Activated CD4-positive, alpha-beta T cell treated with anti-CD3 and anti-CD28 coated beads, Interleukin-2, Interleukin-4, amounts not matched to agents 100 ng/mL and 50 ng/mL, durations not matched to agents 16 hours and 8 hours (primary cell): ENCODE measurements at regions not wholly inside any gene's neighbourhood (a gene's known extent, or its start where the extent isn't known, plus 50 kb on each side); places are given as distances from the start of the nearest gene placed in this dataset.

Experiments used
- DNase-seq: peaks from one replicate; pipeline ENCODE4 v3.0.0-alpha.2; 2020; ENCODE audit warnings: low spot score

DNA sequence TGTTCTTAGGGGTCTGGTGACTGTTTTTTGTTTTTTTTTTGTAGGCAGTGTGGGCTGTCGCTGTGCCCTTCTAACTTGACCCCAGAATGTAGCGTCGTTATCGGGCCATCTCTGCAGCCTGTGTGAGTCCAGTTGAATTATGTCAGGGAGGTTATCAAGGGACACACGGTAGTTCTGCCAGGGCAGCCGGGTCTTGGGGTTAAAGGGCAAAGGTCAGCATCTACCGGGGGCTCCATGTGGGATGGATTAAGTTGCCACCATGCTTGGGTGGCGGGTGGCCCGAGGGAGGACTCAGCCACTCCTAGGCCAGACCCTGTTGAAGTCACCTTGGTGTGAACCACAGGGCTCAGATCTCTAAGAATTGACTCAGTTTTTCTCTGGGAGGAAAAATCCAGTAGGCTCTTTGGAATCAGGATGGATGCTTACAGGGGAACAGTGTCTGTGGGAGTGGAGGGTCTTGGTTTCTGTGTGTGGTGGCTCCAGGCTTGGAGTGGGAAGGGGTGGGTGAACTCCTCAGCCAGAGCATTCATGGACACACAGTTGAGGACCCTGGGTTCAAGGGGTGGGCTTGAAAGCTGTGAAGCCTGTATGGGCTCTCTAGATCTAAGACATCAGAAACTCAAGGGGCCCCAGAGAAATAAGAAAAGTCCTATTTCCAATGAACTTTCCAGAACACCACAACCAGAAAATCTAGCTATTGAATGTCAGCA lies 191.7 kb downstream of the IRF8 start:
- DNase-seq: no peak

DNA sequence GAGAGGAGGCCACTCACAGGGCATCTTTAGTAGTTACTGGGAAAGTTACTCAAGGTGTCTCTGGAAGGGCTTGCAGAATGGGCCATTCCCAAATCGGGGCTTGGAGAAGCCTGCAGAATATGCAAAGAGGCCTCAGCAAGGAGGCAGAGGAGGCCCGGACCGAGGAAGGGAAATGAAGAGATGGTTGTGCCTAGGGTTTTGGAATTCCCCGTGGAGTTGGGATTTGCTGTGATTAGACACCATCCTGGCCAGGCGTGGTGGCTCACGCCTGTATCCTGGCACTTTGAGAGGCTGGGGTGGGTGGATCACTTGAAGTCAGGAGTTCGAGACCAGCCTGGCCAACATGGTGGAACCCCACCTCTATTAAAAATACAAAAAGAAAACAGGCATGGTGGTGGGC lies 193.0 kb downstream of the IRF8 start:
- DNase-seq: no peak

DNA sequence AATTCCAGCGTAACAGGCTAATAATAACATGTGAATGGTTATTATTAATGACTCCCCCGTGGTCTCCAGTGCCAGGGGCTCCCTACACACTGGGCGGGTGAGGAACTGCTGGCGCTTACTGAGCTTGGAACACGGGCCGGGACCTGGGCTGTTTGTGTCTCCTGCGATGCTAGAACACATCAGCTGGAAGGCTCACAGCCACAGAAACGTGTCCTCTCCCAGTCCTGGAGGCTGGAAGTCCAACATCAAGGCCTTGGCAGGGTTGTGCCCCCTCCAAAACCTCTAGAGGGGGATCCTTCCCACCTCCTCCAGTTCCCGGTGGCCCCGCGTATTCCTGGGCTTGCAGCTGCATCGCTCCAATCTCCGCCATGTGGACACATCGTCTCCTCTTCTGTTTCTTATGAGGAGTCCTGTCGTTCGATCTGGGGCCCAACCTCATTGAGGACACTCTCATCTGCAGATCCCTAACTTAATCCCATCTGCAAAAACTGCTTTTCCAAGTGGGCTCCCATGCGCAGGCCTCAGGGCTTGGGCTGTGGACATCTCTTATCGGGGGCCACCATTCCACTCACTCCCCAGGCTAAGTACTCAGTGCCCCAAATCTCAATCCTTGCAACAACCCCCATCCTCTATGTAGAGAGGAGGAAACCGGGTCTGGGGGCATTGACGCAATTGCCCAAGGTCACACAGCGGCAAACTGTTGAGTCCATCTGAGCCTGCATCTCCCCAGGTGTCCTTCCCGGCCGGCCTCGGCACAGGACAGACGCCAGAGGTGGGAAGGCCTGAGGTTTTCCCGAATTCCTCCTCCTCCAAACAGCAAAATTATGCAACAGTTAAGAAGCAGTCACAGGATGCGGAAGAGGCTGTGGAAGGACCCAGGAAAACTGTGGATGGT lies 193.9 kb downstream of the IRF8 start:
- DNase-seq: no peak

DNA sequence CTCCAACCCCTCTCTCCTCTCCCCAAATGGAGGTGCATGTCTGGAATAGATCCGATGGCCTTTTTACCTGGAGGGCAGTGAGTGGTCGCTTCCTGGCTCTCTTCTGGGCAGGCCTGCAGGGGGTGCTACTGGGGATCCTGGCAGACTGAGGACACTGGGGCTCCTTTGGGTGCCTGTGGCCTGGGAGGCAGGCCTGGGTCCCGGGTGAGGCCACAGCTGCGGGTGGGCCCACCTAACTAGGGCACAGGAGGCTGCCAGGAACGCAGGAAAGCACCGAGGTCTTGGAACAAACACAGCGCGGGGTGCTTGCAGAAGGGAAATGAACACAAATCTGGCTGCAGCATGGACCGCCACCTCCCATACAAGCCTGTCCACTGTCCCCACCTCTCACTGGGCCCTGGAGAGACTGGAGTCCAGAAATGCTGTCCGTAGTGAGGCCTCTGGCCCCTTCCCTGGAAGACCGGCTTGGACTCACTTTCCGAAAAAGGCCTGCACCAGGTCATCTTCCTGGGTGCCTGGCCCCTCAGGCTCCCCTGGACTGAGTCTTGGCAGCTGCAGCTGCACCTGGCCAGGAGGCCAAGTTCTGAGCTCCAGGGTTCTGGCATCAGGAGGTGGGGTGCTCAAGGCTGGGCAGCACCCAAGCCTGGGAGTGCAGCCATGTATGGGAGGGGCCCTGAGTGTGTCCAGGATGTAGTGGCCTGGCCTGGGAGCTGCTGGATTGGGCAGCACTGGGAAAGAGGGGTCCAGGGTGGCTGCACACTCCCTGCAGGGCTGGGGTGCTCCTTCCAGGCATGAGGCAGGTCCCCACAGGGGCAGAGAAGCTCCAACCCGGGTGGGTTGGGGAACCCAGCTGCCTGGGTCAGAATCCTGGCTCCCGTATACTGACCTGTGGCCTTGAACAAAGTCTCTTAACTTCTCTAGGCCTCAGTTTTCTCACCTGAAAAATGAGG lies 195.1 kb downstream of the IRF8 start:
- DNase-seq: no peak

DNA sequence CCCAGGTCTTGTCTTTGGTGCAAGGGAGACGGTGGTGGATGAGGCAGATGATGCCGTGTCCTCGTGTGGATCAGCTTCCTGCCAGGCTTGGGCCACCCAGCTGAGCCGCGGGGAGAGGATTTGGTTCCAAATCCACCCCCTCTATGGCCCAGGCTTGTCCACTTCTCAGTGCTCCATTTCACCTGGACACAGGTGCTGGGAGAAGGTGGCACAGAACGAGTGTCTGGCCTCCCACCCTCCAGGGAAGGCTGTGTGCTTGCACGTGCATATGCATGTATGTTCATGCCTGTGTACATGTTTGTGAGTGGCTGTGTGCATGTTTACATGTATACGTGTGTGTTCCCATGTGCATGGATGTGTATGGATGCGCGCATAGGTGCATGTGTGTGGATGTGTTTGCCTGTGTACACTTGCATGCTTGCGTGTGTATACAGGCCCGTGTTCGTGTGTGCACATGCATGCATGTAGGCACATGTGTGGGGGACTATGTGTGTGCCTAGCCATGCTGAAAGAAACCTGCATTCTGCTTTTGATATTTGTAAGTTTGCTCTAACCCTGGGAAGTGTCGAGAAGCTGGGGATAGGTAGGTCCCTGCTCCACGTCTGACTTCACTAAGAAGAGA lies 196.3 kb downstream of the IRF8 start:
- DNase-seq: no peak

DNA sequence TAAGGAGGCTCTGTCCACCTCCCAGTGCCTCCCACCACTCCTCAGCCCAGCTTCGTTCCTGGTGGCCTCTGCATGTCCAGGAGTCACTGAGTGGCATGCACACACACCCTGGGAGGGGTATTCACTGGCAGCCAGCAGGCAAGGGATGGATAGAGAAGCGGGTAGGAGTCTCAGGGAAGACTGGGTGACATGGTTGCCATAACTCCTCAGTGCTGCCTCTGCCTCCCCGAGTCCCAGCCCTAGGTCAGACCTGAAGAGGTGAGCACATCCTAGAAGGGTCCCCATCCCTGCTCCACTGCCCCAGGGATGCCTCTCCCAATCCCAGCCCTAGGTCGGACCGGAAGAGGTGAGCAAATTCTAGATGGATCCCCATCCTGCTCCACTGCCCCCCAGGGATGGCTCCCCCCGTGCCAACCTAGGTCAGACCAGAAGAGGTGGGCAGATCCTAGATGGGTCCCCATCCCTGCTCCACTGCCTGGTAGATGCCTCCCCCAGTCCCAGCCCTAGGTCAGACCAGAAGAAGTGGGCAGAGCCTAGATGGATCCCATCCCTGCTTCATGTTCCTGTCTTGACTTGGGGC lies 197.0 kb downstream of the IRF8 start:
- no peak for DNase-seq

DNA sequence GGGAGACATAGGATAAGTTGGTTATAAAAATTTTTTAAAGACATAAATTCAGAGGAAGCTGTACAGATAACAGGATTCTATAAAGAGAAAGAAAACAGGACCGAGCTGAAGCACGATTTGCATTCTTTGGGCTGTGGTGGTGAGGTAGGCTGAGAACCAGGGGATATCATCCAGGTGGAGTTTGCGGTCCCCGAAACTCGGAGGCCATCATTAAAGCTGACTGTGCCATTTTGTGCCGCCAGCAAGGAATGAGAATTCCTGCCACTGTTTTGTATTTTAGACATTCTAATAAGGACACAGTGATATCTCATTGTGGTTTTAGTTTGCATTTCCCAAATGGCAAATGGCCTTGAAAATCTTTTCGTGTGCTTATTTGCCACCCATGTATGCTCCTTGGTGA lies 197.9 kb downstream of the IRF8 start:
- no peak for DNase-seq

DNA sequence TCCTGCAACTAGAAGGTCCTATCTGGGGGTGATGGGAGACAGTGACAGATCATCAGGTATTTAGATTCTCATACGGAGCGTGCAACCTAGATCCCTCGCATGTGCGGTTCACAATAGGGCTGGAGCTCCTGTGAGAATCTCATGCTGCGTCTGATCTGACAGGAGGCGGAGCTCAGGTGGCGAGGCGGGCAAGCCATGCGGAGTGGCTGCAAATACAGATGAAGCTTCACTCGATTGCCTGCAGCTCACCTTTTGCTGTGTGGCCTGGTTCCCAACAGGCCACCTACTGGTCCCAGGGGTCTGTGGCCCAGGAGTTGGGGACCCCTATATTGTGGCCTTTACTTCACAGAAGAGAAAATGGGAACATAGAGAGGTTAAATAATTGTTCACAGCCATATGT lies 200.4 kb downstream of the IRF8 start:
- no peak for DNase-seq

DNA sequence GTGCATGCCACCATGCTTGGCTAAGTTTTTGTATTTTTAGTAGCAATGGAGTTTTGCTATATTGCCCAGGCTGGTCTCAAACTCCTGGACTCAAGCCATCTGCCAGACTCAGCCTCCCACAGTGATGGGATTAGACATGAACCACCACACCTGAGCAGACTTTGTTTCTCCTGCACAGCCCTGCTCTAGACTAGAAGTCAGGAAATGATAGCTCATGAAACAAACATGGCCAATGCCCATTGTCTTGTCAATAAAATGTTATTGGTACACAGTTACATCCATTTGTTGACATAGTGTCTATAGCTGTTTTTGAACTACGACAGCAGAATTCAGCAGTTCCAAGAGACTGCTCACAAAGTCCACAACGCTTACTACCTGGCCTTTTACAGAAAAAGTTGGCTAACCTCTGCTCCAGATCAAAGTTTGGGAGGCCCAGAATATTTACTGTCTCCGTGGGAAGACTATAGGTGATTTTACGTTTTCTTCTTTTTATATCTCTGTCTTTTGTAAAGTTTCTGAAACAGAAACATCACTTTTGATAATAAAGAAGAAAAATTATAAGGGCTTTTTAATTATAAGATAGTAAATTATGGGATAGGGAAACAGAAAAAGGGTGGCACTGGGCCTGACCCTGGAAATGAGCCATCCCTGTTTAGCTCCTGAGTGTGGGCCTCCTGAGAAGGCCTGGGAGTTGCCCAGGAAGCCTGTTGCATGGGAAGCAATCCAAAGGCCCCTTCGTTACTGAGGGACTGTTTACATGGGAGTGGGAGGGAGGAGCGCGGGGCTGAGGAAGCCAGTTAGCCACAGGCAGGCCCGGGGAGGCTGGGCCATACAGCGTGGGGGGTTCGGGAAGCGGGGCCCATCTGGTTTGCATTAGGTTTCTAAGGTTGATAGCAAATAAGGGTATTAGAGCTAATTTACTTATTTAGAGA lies 201.5 kb downstream of the IRF8 start:
- no peak for DNase-seq

DNA sequence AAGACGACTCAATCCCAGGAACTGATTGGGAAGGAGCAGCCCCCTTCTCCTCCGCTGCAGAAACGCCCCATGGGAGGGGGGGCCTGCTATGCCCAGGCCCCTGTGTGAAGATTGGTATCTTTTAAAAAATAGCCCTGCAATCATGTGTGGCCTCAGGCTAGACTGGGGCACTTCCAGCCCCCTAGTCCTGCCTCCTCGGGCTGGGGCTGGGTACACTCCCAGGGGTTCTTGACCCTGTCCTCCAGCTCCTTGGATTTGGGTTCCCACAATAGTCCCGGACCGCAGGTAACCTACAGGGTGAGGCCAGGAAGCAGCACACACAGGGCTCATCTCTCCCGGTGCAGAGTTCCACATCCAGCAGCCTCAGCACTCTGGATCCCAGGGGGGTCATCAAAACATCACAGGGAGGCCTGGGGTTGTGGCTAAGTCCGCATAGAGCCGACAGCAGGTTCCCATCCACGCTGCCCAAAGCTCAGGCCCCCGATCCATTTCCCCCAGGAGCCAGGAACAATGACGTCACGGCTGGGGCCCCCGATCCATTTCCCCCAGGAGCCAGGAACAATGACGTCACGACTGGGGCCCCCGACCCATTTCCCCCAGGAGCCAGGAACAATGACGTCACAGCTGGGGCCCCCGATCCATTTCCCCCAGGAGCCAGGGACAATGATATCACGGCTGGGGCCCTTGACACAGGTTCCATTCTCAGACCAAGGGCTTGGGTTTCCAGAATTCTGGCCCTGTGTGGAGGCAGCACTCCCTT lies 202.4 kb downstream of the IRF8 start:
- no peak for DNase-seq

DNA sequence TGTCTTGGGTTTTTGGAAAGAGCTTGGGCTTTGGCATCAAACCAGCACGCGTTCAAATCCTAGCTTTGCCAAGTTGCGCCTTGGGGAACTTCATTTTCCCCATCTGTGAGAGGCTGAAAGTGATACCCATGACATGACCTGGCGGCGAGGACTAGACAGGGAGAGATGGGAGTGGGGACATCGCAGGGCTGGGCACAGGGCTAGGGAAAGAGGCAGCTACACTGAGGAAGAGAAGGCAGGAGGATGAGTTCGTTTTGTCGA lies 202.9 kb downstream of the IRF8 start:
- no peak for DNase-seq

DNA sequence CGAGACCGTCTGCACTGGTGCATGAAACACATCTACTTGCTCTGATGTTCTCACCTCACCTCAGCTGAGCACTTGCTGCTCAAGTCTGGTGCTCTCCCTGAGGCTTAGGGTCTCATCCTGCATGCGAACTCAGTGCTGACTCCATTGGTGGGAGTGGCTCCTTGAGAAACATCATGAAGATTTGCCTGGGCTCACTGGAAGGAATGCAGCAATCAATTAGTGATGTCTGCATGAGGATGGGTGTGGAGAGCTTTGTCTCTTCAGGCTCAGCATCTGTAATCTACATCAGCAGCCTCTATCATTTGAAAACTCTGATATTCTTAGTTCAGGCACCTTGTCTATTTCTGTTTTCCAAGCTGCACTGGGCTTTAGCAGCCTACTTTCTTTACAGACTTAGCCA lies 204.4 kb downstream of the IRF8 start:
- no peak for DNase-seq

DNA sequence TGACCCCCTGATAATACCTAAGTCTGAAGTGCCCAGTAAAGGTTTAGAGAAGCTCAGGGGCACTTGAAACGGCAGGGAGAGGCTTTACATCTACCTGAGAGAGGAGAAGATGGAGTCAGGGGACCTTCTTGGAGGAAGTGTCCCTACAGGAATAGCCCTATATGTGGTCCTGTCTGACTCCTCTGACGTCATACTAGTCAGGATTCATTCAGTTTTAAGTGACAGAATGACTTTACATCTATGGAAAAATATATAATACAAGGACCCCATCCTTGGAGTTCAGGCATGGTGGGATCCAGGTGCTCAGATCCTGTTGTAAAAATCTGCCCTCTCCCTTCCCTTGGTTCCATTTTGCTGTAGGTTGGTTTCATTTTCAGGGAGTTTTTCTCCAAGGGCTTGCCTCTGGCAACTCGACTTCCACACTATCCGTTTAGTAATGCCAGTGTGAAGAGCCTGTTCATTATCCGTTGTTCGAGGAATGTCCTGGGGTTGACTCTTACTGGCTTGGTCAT lies 205.6 kb downstream of the IRF8 start:
- no peak for DNase-seq

DNA sequence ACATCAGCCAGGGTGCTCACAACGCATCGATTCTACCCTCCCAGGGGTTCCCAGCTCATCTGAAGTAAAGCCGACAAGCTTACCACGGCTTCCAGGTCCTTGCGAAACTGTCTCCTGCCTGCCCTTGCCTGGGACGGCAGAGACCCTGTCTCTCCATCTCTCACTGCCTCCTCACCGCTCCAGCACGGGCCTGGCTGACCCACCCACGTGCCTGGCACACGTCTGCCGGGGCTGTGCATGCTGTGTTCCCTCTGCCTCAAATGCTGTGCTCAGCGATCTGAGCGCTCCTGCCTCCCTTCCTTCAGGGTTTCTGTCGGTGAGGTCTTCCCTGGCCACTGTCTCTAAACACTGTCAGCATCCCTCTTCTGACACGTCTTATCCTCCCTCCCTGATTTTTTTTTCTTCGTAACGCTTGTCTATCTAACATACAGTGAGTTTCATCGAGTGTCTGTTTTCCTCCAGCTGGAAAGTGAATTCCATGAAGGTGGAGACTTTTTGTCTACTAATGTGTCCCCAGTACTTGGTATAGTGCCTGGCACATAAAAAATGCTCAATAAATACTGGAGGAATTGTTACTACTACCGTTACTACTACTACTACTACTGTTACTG lies 208.4 kb downstream of the IRF8 start:
- no peak for DNase-seq

DNA sequence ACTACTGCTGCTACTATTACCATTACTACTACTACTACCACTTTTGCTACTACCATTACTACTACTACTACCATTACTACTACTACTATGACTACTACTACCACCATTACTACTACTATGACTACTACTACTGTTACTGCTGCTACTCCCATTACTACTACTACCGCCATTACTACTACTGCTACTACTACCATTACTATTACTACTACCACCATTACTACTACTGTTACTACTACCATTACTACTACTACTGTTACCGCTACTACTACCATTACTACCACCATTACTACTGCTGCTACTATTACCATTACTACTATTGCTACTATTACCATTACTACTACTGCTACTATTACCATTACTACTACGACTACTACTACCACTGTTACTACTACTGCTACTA lies 209.1 kb downstream of the IRF8 start:
- no peak for DNase-seq

DNA sequence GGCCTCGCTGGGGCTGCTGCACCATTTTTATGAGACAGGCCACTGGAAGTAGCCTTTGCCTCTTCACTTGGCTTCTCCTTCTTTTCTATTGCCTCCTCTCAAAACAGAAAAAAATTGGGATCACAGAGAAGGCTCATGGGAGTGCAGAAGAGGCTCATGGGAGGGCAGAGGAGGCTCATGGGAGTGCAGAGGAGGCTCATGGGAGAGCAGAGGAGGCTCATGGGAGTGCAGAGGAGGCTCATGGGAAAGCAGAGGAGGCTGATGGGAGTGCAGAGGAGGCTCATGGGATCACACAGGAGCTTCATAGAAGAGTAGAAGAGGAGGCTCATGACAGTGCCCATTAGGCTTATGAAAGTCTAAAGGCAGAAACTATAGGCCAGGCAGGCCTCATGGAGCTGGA lies 211.2 kb downstream of the IRF8 start:
- DNase-seq: no peak

DNA sequence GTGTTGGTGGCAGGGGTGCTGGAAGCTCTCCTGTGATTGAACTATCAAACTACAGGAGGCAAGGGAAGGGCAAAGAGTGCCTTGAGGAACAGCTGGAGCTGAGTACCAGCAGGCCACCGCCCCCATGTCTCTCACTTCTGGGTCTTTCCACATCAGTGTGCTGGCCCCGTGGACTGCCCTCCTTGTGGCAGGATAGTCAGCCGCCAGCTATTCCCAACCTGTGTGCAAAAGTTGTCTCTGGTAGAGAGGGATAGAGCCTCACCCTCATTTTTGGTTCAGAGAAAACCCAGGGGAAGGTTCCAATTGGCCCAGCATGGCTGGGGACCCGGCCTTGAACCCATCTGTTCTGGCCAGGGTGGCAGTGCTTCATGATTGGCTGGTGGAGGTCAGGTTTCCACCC lies 211.8 kb downstream of the IRF8 start:
- DNase-seq: no peak

DNA sequence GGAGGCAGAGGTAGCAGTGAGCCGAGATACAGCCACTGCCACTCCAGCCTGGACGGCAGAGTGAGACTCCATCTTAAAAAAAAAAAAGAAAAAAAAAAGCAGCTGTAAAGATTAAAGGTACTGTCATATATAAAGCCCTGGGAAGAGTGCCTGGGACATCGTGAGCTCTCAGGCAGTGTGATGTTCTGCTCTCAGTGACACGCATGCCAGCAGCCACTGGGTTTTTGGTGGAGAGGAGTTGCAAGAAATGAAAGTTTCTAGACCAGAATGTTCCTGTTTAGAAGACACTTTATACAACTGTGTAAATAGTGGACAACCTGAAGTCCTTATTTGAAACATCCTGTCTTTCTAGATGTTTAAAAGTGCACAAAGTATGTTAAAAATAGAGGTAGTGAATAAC lies 213.2 kb downstream of the IRF8 start:
- DNase-seq: no peak

DNA sequence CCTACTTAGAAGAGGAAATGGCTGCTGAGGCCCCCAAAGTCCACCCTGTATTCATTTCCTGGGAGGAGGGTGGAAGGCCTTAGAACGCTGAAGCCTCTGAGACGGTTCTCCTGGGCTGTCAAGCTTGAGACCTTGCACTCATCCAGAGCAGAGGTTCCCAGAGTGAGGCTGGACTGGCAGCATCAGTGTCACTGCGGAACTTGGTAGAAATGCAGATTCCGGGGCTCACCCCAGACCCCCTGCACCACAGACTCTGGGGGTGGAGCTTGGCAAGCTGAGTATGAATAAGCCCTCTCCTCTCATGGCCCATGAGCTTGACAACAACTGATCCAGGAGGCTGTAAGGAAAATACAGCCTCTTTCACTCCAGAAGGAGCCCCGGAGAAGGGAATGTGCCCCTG lies 218.3 kb downstream of the IRF8 start:
- DNase-seq: no peak
